HepG2 (cell line): ENCODE measurements at regions not wholly inside any gene's neighbourhood (a gene's known extent, or its start where the extent isn't known, plus 50 kb on each side); places are given as distances from the start of the nearest gene placed in this dataset.

Source experiments
- CC2D1A ChIP-seq: sonication (generic); formaldehyde crosslinking; IDR thresholded peaks from 2 replicates; pipeline ENCODE4 v1.8.1; 2023; ENCODE audit warnings: mild to moderate bottlenecking, missing genetic modification reagents
- CHD4 ChIP-seq: fragments of 200-600 bp; sonication (generic); IDR thresholded peaks from 2 replicates; pipeline ENCODE4 v1.7.0; 2017; ENCODE audit warnings: mild to moderate bottlenecking, low read length, borderline replicate concordance
- EP300 ChIP-seq, 3 experiments: sonication (generic) in 1 of 3; formaldehyde crosslinking in 1 of 3; IDR thresholded peaks; 2 replicates each; pipeline versions ENCODE4 v1.5.1 to v1.6.1; 2011 to 2020; ENCODE audit warnings: low read depth in 2 of 3, low read length in 2 of 3, borderline replicate concordance in 1 of 3, improper control_type of control experiment in 1 of 3, mild to moderate bottlenecking in 1 of 3, missing genetic modification reagents in 1 of 3, moderate library complexity in 1 of 3
- KDM4B ChIP-seq: sonication (generic); formaldehyde crosslinking; IDR thresholded peaks from 2 replicates; pipeline ENCODE4 v1.4.0; 2020; ENCODE audit warnings: missing genetic modification reagents
- MAZ ChIP-seq, 2 experiments: sonication (generic) in 1 of 2; formaldehyde crosslinking in 1 of 2; IDR thresholded peaks; 2 replicates each; pipeline versions ENCODE4 v1.5.0 to v1.6.1; 2012 to 2020; ENCODE audit warnings: low read depth in 2 of 2, mild to moderate bottlenecking in 2 of 2, borderline replicate concordance in 1 of 2, improper control_type of control experiment in 1 of 2, low read length in 1 of 2, missing genetic modification reagents in 1 of 2, moderate library complexity in 1 of 2
- NR2F6 ChIP-seq, 2 experiments: IDR thresholded peaks; 2 replicates each; pipeline ENCODE4 v1.6.1; 2016; ENCODE audit warnings: antibody characterized with exemption in 1 of 2, mild to moderate bottlenecking in 1 of 2
- RFX1 ChIP-seq: fragments of 450-650 bp; IDR thresholded peaks from 2 replicates; pipeline ENCODE4 v1.6.1; 2017
- RFXAP ChIP-seq: sonication (generic); formaldehyde crosslinking; IDR thresholded peaks from 2 replicates; pipeline ENCODE4 v1.4.0; 2020; ENCODE audit warnings: missing genetic modification reagents, borderline replicate concordance
- SYNCRIP ChIP-seq: fragments of 200-400 bp; formaldehyde crosslinking; IDR thresholded peaks from 2 replicates; pipeline ENCODE4 v1.6.1; 2018; ENCODE audit warnings: mild to moderate bottlenecking, low read depth, low read length; ENCODE audit not compliant: insufficient read depth
- ZKSCAN8 ChIP-seq: IDR thresholded peaks from 2 replicates; pipeline ENCODE4 v1.6.1; 2016; ENCODE audit warnings: borderline replicate concordance, missing genetic modification reagents, missing compliant biosample characterization
- ZMYM4 ChIP-seq: sonication (generic); formaldehyde crosslinking; IDR thresholded peaks from 2 replicates; pipeline ENCODE4 v1.8.1; 2023; ENCODE audit warnings: mild to moderate bottlenecking, missing genetic modification reagents
- ZNF124 ChIP-seq: sonication (generic); formaldehyde crosslinking; IDR thresholded peaks from 2 replicates; pipeline ENCODE4 v1.4.0; 2020; ENCODE audit warnings: missing genetic modification reagents
- ZNF260 ChIP-seq: sonication (generic); formaldehyde crosslinking; IDR thresholded peaks from 2 replicates; pipeline ENCODE4 v1.4.0; 2020; ENCODE audit warnings: missing genetic modification reagents, low read depth, mild to moderate bottlenecking, borderline replicate concordance
- ZNF501 ChIP-seq: sonication (generic); formaldehyde crosslinking; IDR thresholded peaks from 2 replicates; pipeline ENCODE4 v1.5.1; 2020; ENCODE audit warnings: mild to moderate bottlenecking, moderate library complexity, missing genetic modification reagents
- ZNF720 ChIP-seq: sonication (generic); formaldehyde crosslinking; IDR thresholded peaks from 2 replicates; pipeline ENCODE4 v1.4.0; 2020; ENCODE audit warnings: missing genetic modification reagents
- ZNF746 ChIP-seq: sonication (generic); formaldehyde crosslinking; IDR thresholded peaks from 2 replicates; pipeline ENCODE4 v1.8.0; 2022; ENCODE audit warnings: mild to moderate bottlenecking, missing genetic modification reagents
- TF ChIP-seq, protein P1 (sequence below): sonication (generic); formaldehyde crosslinking; IDR thresholded peaks from 2 replicates; pipeline ENCODE4 v1.4.0; 2020; ENCODE audit warnings: missing genetic modification reagents
- TF ChIP-seq, protein P2 (sequence below): sonication (generic); formaldehyde crosslinking; IDR thresholded peaks from 2 replicates; pipeline ENCODE4 v1.5.0; 2020; ENCODE audit warnings: missing genetic modification reagents, mild to moderate bottlenecking, borderline replicate concordance
- TF ChIP-seq, protein P3 (sequence below): sonication (generic); formaldehyde crosslinking; conservative IDR thresholded peaks from 2 replicates; pipeline ENCODE4 v1.4.0; 2020; ENCODE audit warnings: missing genetic modification reagents
- TF ChIP-seq, protein P4 (sequence below): sonication (generic); formaldehyde crosslinking; conservative IDR thresholded peaks from 2 replicates; pipeline ENCODE4 v1.4.0; 2020; ENCODE audit warnings: missing genetic modification reagents

DNA sequence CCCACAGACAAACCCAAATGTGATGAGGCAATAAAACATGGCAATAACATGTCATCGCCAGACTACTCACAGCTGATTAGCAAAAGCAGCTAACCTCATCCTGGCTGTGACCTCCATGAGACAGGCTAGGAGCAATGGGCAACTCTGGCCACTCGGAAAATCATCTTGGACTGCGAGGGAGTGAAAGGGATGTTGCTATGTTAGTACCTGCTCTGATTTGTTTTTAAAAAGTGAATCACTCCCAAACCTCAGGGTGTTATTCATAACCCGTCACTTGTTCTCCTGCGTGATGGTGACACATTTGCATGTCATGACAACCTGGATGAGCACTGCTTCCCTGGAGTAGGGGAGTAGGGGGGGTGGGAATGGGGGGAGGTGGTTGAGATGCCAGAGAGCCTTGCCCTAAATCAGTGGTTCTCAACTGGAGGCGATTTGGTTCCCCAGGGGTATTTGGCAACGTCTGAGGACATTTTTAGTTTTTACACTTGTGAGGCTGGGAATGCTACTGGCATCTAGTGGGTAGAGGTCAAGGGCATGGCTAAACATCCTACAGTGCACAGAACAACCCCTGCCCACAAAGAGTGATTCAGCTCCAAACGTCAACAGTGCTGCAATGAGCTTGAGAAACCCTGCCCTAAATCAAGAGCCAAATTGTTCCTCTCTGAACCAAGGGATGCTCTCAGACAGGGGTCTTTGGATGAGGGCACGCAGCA lies 241.7 kb downstream of the SOX9 start (continued):
- TF ChIP-seq, protein P1, sequence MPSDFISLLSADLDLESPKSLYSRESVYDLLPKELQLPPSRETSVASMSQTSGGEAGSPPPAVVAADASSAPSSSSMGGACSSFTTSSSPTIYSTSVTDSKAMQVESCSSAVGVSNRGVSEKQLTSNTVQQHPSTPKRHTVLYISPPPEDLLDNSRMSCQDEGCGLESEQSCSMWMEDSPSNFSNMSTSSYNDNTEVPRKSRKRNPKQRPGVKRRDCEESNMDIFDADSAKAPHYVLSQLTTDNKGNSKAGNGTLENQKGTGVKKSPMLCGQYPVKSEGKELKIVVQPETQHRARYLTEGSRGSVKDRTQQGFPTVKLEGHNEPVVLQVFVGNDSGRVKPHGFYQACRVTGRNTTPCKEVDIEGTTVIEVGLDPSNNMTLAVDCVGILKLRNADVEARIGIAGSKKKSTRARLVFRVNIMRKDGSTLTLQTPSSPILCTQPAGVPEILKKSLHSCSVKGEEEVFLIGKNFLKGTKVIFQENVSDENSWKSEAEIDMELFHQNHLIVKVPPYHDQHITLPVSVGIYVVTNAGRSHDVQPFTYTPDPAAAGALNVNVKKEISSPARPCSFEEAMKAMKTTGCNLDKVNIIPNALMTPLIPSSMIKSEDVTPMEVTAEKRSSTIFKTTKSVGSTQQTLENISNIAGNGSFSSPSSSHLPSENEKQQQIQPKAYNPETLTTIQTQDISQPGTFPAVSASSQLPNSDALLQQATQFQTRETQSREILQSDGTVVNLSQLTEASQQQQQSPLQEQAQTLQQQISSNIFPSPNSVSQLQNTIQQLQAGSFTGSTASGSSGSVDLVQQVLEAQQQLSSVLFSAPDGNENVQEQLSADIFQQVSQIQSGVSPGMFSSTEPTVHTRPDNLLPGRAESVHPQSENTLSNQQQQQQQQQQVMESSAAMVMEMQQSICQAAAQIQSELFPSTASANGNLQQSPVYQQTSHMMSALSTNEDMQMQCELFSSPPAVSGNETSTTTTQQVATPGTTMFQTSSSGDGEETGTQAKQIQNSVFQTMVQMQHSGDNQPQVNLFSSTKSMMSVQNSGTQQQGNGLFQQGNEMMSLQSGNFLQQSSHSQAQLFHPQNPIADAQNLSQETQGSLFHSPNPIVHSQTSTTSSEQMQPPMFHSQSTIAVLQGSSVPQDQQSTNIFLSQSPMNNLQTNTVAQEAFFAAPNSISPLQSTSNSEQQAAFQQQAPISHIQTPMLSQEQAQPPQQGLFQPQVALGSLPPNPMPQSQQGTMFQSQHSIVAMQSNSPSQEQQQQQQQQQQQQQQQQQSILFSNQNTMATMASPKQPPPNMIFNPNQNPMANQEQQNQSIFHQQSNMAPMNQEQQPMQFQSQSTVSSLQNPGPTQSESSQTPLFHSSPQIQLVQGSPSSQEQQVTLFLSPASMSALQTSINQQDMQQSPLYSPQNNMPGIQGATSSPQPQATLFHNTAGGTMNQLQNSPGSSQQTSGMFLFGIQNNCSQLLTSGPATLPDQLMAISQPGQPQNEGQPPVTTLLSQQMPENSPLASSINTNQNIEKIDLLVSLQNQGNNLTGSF (CRISPR knock-in tag): no peak
- TF ChIP-seq SYNCRIP: no peak
- TF ChIP-seq CHD4: peak; percentile 28; the same call in 1 of the 2 replicates
- TF ChIP-seq KDM4B (CRISPR knock-in tag): no peak
- TF ChIP-seq, protein P2, sequence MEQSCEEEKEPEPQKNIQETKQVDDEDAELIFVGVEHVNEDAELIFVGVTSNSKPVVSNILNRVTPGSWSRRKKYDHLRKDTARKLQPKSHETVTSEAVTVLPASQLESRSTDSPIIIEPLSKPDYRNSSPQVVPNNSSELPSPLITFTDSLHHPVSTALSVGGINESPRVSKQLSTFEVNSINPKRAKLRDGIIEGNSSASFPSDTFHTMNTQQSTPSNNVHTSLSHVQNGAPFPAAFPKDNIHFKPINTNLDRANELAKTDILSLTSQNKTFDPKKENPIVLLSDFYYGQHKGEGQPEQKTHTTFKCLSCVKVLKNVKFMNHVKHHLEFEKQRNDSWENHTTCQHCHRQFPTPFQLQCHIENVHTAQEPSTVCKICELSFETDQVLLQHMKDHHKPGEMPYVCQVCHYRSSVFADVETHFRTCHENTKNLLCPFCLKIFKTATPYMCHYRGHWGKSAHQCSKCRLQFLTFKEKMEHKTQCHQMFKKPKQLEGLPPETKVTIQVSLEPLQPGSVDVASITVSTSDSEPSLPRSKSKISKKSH (CRISPR knock-in tag): no peak
- no peak for TF ChIP-seq ZNF720 (CRISPR knock-in tag)
- no peak for TF ChIP-seq CC2D1A (CRISPR knock-in tag)
- peak; percentile 55 to 66; a peak in 2 of 4 replicates for TF ChIP-seq EP300 (IDR thresholded peaks at IDR 0.05; ENCODE audit: low read depth in 2 of 2, low read length in 2 of 2)
- peak; percentile 70; the same call in 1 of the 2 replicates for TF ChIP-seq EP300 (CRISPR knock-in tag; IDR thresholded peaks at IDR 0.05; ENCODE audit: borderline replicate concordance)
- no peak for TF ChIP-seq ZNF746
- TF ChIP-seq, protein P3, sequence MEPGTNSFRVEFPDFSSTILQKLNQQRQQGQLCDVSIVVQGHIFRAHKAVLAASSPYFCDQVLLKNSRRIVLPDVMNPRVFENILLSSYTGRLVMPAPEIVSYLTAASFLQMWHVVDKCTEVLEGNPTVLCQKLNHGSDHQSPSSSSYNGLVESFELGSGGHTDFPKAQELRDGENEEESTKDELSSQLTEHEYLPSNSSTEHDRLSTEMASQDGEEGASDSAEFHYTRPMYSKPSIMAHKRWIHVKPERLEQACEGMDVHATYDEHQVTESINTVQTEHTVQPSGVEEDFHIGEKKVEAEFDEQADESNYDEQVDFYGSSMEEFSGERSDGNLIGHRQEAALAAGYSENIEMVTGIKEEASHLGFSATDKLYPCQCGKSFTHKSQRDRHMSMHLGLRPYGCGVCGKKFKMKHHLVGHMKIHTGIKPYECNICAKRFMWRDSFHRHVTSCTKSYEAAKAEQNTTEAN (CRISPR knock-in tag): no peak
- TF ChIP-seq ZKSCAN8 (CRISPR knock-in tag): 0 out of 2 replicates have a peak, but pooled peaks have one; percentile 30
- TF ChIP-seq RFX1: no peak
- TF ChIP-seq, protein P4, sequence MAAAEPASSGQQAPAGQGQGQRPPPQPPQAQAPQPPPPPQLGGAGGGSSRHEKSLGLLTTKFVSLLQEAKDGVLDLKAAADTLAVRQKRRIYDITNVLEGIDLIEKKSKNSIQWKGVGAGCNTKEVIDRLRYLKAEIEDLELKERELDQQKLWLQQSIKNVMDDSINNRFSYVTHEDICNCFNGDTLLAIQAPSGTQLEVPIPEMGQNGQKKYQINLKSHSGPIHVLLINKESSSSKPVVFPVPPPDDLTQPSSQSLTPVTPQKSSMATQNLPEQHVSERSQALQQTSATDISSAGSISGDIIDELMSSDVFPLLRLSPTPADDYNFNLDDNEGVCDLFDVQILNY (CRISPR knock-in tag): no peak
- no peak for TF ChIP-seq ZNF501 (CRISPR knock-in tag)
- no peak for TF ChIP-seq MAZ (IDR thresholded peaks at IDR 0.05; ENCODE audit: borderline replicate concordance, low read depth, low read length)
- no peak for TF ChIP-seq MAZ (CRISPR knock-in tag; IDR thresholded peaks at IDR 0.05; ENCODE audit: low read depth)
- TF ChIP-seq ZNF124 (CRISPR knock-in tag): no peak
- TF ChIP-seq ZMYM4 (CRISPR knock-in tag): no peak
- no peak for TF ChIP-seq RFXAP (CRISPR knock-in tag)
- no peak for TF ChIP-seq ZNF260 (CRISPR knock-in tag)
- TF ChIP-seq NR2F6 (IDR thresholded peaks at IDR 0.05): peak; percentile 86
- TF ChIP-seq NR2F6 (CRISPR knock-in tag; IDR thresholded peaks at IDR 0.05): peak; percentile 95
